Gastrocnemius medialis (tissue), 4 donors: ENCODE measurements at regions not wholly inside any gene's neighbourhood (a gene's known extent, or its start where the extent isn't known, plus 50 kb on each side); places are given as distances from the start of the nearest gene placed in this dataset.

ENCODE experiments used
- ATAC-seq, 2 donors: fragments of 150-250 bp; one replicate each; pipeline ENCODE4 v1.9.1; 2016
- DNase-seq, 2 donors: peaks; one replicate each; pipeline ENCODE4 v3.0.0-alpha.2; 2019
- H3K27ac ChIP-seq, 4 donors: fragments of 200-600 bp; sonication (generic); 1 replicate in 1 of 4; 2 replicates in 3 of 4; pipeline ENCODE4 v1.5.1; 2016 to 2018; ENCODE audit warnings: mild to moderate bottlenecking in 2 of 4, moderate library complexity in 1 of 4
- H3K27me3 ChIP-seq, 3 donors: fragments of 200-600 bp; sonication (generic) in 2 of 3; 1 replicate in 1 of 3; 2 replicates in 2 of 3; pipeline versions ENCODE4 v1.5.1 to v1.6.0; 2016 to 2019; ENCODE audit warnings: mild to moderate bottlenecking in 1 of 3, moderate library complexity in 1 of 3
- H3K36me3 ChIP-seq, 2 donors: fragments of 200-600 bp; sonication (generic) in 1 of 2; one replicate each; pipeline ENCODE4 v1.5.1; 2017 to 2018
- H3K4me1 ChIP-seq, 2 donors: fragments of 200-600 bp; sonication (generic) in 1 of 2; one replicate each; pipeline ENCODE4 v1.5.1; 2016 to 2017; ENCODE audit warnings: mild to moderate bottlenecking in 2 of 2
- H3K4me3 ChIP-seq, 4 donors: fragments of 200-600 bp; sonication (generic) in 3 of 4; 1 replicate in 1 of 4; 2 replicates in 3 of 4; pipeline ENCODE4 v1.5.1; 2016 to 2019; ENCODE audit warnings: mild to moderate bottlenecking in 2 of 4
- H3K9me3 ChIP-seq, 3 donors: fragments of 200-600 bp; sonication (generic) in 2 of 3; 1 replicate in 1 of 3; 2 replicates in 2 of 3; pipeline ENCODE4 v1.5.1; 2016 to 2019
- CTCF ChIP-seq, 5 experiments: fragments of 450-650 bp in 3 of 5; fragments of 200-600 bp in 2 of 5; sonication (generic) in 2 of 5; IDR thresholded peaks in 4 of 5; conservative IDR thresholded peaks in 1 of 5; 1 replicate in 4 of 5; 2 replicates in 1 of 5; pipeline ENCODE4 v1.5.1; 2016 to 2019; ENCODE audit warnings: antibody characterized with exemption in 5 of 5, mild to moderate bottlenecking in 3 of 5, moderate library complexity in 3 of 5
- POLR2A ChIP-seq, 2 donors: fragments of 450-650 bp; IDR thresholded peaks; one replicate each; pipeline ENCODE4 v1.6.1; 2017; ENCODE audit warnings: antibody characterized with exemption in 2 of 2, mild to moderate bottlenecking in 2 of 2, moderate library complexity in 2 of 2
- in situ Hi-C, 4 donors: fragments of 200-750 bp; cut with MboI; loops; one replicate each; pipeline versions ENCODE4 v1.15.0 to v1.8.0; 2017; ENCODE audit warnings: low sequenced_read_pairs in 4 of 4
- intact Hi-C: fragments of 100-400 bp; cut with DNase I; formaldehyde crosslinking; loops from one replicate; pipeline ENCODE4 v1.15.1; 2023; ENCODE audit warnings: low total_unique reads

DNA sequence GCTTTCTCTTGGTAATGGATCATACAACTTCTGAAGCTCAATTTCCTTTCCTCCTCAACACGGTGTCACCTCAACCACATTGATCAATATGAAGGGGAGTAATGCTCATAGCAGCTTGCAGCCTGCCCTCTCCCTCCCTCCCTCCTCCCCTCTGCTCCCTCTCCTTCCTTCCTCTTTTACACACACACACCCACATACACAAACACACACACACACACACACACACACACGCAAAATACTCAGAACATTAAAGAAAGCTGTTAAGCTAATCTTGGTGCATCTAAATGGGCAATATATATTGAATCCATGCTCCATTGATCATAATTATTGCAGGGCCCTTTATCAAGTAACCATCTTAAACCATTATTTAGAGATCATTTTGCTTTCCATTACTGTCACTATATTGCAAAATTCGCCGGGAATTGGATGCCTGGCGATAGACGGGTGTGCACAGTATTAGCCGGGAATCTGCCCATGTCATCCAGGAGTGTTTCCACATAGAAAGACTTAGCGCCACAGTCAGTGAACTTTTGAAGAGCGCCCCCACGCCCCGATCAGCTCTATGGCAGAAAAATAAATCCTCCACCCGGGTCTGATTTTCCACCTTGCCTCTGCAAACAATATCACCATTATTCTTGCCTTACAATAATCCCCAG lies 122.0 kb downstream of the PRLHR start:
- ATAC-seq (no peak), DNase-seq (no peak)
- Histone ChIP-seq H3K9me3 (no peaks in the 10 kb centered on the region), H3K36me3 (no peaks in the 10 kb centered on the region), H3K27me3 (peaks cover 3 to 18% (median 4%) of the 10 kb centered on the region in 3 donors), H3K4me1 (no peaks in the 10 kb centered on the region), H3K4me3 (no peak overlapping the region), H3K27ac (no peak overlapping the region)
- intact Hi-C loops (no loop called here), in situ Hi-C loops (loop anchor here in 2 of 4 donors (25.0 kb wide), 1 partner anchor 986 kb away; no protein-coding TSS in a partner anchor)
- TF ChIP-seq CTCF (IDR thresholded peaks at IDR 0.05 in 4 of 5, conservative IDR thresholded peaks at IDR 0.05 in 1 of 5): no peak
- no peak for TF ChIP-seq POLR2A (IDR thresholded peaks at IDR 0.05)

- in situ Hi-C loops (loop anchor here in 2 of 4 donors (25.0 kb wide), 1 partner anchor 985 kb away; no protein-coding TSS in a partner anchor), intact Hi-C loops (no loop called here)
- Histone ChIP-seq H3K4me3 (no peak overlapping the region), H3K27ac (no peak overlapping the region), H3K9me3 (no peaks in the 10 kb centered on the region), H3K4me1 (no peaks in the 10 kb centered on the region), H3K27me3 (peaks cover 3 to 21% (median 4%) of the 10 kb centered on the region in 3 donors), H3K36me3 (no peaks in the 10 kb centered on the region)
- ATAC-seq (no peak), DNase-seq (no peak)
- TF ChIP-seq CTCF (IDR thresholded peaks at IDR 0.05 in 4 of 5, conservative IDR thresholded peaks at IDR 0.05 in 1 of 5): no peak
- no peak for TF ChIP-seq POLR2A (IDR thresholded peaks at IDR 0.05)
Measured at GRCh38 chr10:118472415-118473304, 122.8 kb downstream of the PRLHR start.

- in situ Hi-C loops: loop anchor here in 2 of 4 donors (25.0 kb wide), 1 partner anchor 985 kb away; no protein-coding TSS in a partner anchor
- H3K4me1 ChIP-seq: no peaks in the 10 kb centered on the region
- intact Hi-C loops: no loop called here
- H3K9me3 ChIP-seq: no peaks in the 10 kb centered on the region
- no peak overlapping the region for H3K4me3 ChIP-seq
- no peak overlapping the region for H3K27ac ChIP-seq
- ATAC-seq (no peak), DNase-seq (no peak)
- TF ChIP-seq CTCF (IDR thresholded peaks at IDR 0.05 in 4 of 5, conservative IDR thresholded peaks at IDR 0.05 in 1 of 5) (no peak), POLR2A (IDR thresholded peaks at IDR 0.05) (no peak)
- H3K27me3 ChIP-seq: peaks cover 3 to 21% (median 4%) of the 10 kb centered on the region in 3 donors
- no peaks in the 10 kb centered on the region for H3K36me3 ChIP-seq
Measured at GRCh38 chr10:118471863-118472262, 123.6 kb downstream of the PRLHR start.

- no peak overlapping the region for H3K27ac ChIP-seq
- no peaks in the 10 kb centered on the region for H3K36me3 ChIP-seq
- DNase-seq (no peak), ATAC-seq (no peak)
- intact Hi-C loops (no loop called here), in situ Hi-C loops (loop anchor here in 2 of 4 donors (25.0 kb wide), 1 partner anchor 983 kb away; no protein-coding TSS in a partner anchor)
- peaks cover 3 to 21% (median 4%) of the 10 kb centered on the region in 3 donors for H3K27me3 ChIP-seq
- TF ChIP-seq CTCF (IDR thresholded peaks at IDR 0.05 in 4 of 5, conservative IDR thresholded peaks at IDR 0.05 in 1 of 5) (no peak), POLR2A (IDR thresholded peaks at IDR 0.05) (no peak)
- H3K9me3 ChIP-seq: no peaks in the 10 kb centered on the region
- no peak overlapping the region for H3K4me3 ChIP-seq
- H3K4me1 ChIP-seq: no peaks in the 10 kb centered on the region
Measured at GRCh38 chr10:118470470-118470869, 125.0 kb downstream of the PRLHR start.
